GM21717 (cell line): ENCODE measurements at regions not wholly inside any gene's neighbourhood (a gene's known extent, or its start where the extent isn't known, plus 50 kb on each side); places are given as distances from the start of the nearest gene placed in this dataset.

ENCODE experiments used
- ATAC-seq: cut with Tn5 transposase; IDR thresholded peaks from one replicate; pipeline ENCODE4 v1.9.1; 2021; ENCODE audit warnings: mild to moderate bottlenecking, moderate library complexity; ENCODE audit not compliant: unreplicated experiment

GRCh38 chr5:173557123-173557903 lies 59.1 kb downstream of the BOD1 start:
- ATAC-seq = no peak

GRCh38 chr5:173556142-173557028 lies 60.1 kb downstream of the BOD1 start:
- ATAC-seq = no peak

- ATAC-seq = no peak
Measured at GRCh38 chr5:173554989-173555705, 61.3 kb downstream of the BOD1 start.

- no peak for ATAC-seq
Measured at GRCh38 chr5:173554038-173554955, 62.2 kb downstream of the BOD1 start.

GRCh38 chr5:173550641-173551040 lies 65.8 kb downstream of the BOD1 start:
- no peak for ATAC-seq

GRCh38 chr5:173549644-173550043 lies 66.8 kb downstream of the BOD1 start:
- ATAC-seq = no peak

- peak; percentile 92 for ATAC-seq
Measured at GRCh38 chr5:173547579-173547978, 68.9 kb downstream of the BOD1 start.

GRCh38 chr5:173542964-173543363 lies 73.5 kb downstream of the BOD1 start:
- no peak for ATAC-seq

- ATAC-seq = no peak
Measured at GRCh38 chr5:173542159-173542558, 74.3 kb downstream of the BOD1 start.

GRCh38 chr5:173538654-173539053 lies 77.8 kb downstream of the BOD1 start:
- peak; percentile 71 for ATAC-seq

- ATAC-seq = no peak
Measured at GRCh38 chr5:173538018-173538417, 78.4 kb downstream of the BOD1 start.

- ATAC-seq = peak; percentile 50
Measured at GRCh38 chr5:173537228-173537627, 79.2 kb downstream of the BOD1 start.

- ATAC-seq = no peak
Measured at GRCh38 chr5:173535976-173536639, 80.3 kb downstream of the BOD1 start.

- no peak for ATAC-seq
Measured at GRCh38 chr5:173535166-173535975, 81.1 kb downstream of the BOD1 start.

GRCh38 chr5:173534664-173535063 lies 81.8 kb downstream of the BOD1 start:
- ATAC-seq = no peak

- ATAC-seq = no peak
Measured at GRCh38 chr5:173534031-173534430, 82.4 kb downstream of the BOD1 start.

- no peak for ATAC-seq
Measured at GRCh38 chr5:173532689-173533250, 83.7 kb downstream of the BOD1 start.

- no peak for ATAC-seq
Measured at GRCh38 chr5:173531863-173532262, 84.6 kb downstream of the BOD1 start.

- ATAC-seq = no peak
Measured at GRCh38 chr5:173530547-173530946, 85.9 kb downstream of the BOD1 start.
